Right atrium auricular region (tissue), 2 donors: ENCODE measurements at regions not wholly inside any gene's neighbourhood (a gene's known extent, or its start where the extent isn't known, plus 50 kb on each side); places are given as distances from the start of the nearest gene placed in this dataset.

Source experiments
- DNase-seq: peaks from one replicate; pipeline ENCODE4 v3.0.0-alpha.2; 2019; ENCODE audit warnings: low spot score
- H3K27ac ChIP-seq, 2 donors: fragments of 200-600 bp; sonication (generic); 1 replicate in 1 of 2; 2 replicates in 1 of 2; pipeline ENCODE4 v1.5.1; 2016 to 2019
- H3K27me3 ChIP-seq, 2 donors: fragments of 200-600 bp; sonication (generic); one replicate each; pipeline versions ENCODE4 v1.5.1 to v1.6.0; 2017 to 2019
- H3K36me3 ChIP-seq: fragments of 200-600 bp; sonication (generic); one replicate; pipeline ENCODE4 v1.5.1; 2016
- H3K4me1 ChIP-seq, 2 donors: fragments of 200-600 bp; sonication (generic); one replicate each; pipeline versions ENCODE4 v1.5.1 to v1.6.0; 2017 to 2019
- H3K4me3 ChIP-seq, 2 donors: fragments of 200-600 bp; sonication (generic); 1 replicate in 1 of 2; 2 replicates in 1 of 2; pipeline ENCODE4 v1.5.1; 2017 to 2019; ENCODE audit warnings: mild to moderate bottlenecking in 1 of 2, moderate library complexity in 1 of 2
- H3K9me3 ChIP-seq, 2 donors: fragments of 200-600 bp; sonication (generic); one replicate each; pipeline ENCODE4 v1.5.1; 2019
- CTCF ChIP-seq, 2 donors: fragments of 200-600 bp; sonication (generic); IDR thresholded peaks; one replicate each; pipeline ENCODE4 v1.5.1; 2019; ENCODE audit warnings: antibody characterized with exemption in 2 of 2

GRCh38 chr18:55152801-55153200 lies 193.5 kb upstream of the CCDC68 start:
- TF ChIP-seq CTCF (IDR thresholded peaks at IDR 0.05) = no peak
- H3K36me3 ChIP-seq = no peaks in the 10 kb centered on the region

GRCh38 chr18:55149994-55150393 lies 190.7 kb upstream of the CCDC68 start:
- H3K9me3 ChIP-seq = no peaks in the 10 kb centered on the region
- no peak for DNase-seq
- H3K27ac ChIP-seq = no peak overlapping the region
- H3K4me3 ChIP-seq = no peak overlapping the region
- H3K27me3 ChIP-seq = no peaks in the 10 kb centered on the region
- H3K36me3 ChIP-seq = no peaks in the 10 kb centered on the region
- TF ChIP-seq CTCF (IDR thresholded peaks at IDR 0.05) = no peak
- no peaks in the 10 kb centered on the region for H3K4me1 ChIP-seq

More at GRCh38 chr18:55152801-55153200, 193.5 kb upstream of the CCDC68 start:
- DNase-seq = no peak
- Histone ChIP-seq H3K27ac (no peak overlapping the region), H3K27me3 (no peaks in the 10 kb centered on the region), H3K4me1 (no peaks in the 10 kb centered on the region), H3K9me3 (no peaks in the 10 kb centered on the region), H3K4me3 (no peak overlapping the region)

GRCh38 chr18:55147791-55148190 lies 188.5 kb upstream of the CCDC68 start:
- Histone ChIP-seq H3K36me3 (no peaks in the 10 kb centered on the region), H3K4me3 (no peak overlapping the region), H3K27ac (no peak overlapping the region), H3K27me3 (no peaks in the 10 kb centered on the region), H3K4me1 (no peaks in the 10 kb centered on the region), H3K9me3 (no peaks in the 10 kb centered on the region)
- DNase-seq = no peak
- no peak for TF ChIP-seq CTCF (IDR thresholded peaks at IDR 0.05)

- no peak overlapping the region for H3K27ac ChIP-seq
- no peak overlapping the region for H3K4me3 ChIP-seq
- no peaks in the 10 kb centered on the region for H3K36me3 ChIP-seq
- no peak for DNase-seq
- TF ChIP-seq CTCF (IDR thresholded peaks at IDR 0.05) = no peak
- no peaks in the 10 kb centered on the region for H3K27me3 ChIP-seq
- no peaks in the 10 kb centered on the region for H3K9me3 ChIP-seq
- H3K4me1 ChIP-seq = no peaks in the 10 kb centered on the region
Measured at GRCh38 chr18:55144193-55144930, 185.1 kb upstream of the CCDC68 start.

GRCh38 chr18:55142410-55142809 lies 183.1 kb upstream of the CCDC68 start:
- Histone ChIP-seq H3K27ac (no peak overlapping the region), H3K4me1 (no peaks in the 10 kb centered on the region)
- no peak for DNase-seq

More at GRCh38 chr18:55142410-55142809, 183.1 kb upstream of the CCDC68 start:
- H3K27me3 ChIP-seq = no peaks in the 10 kb centered on the region
- no peaks in the 10 kb centered on the region for H3K9me3 ChIP-seq
- no peaks in the 10 kb centered on the region for H3K36me3 ChIP-seq
- no peak overlapping the region for H3K4me3 ChIP-seq
- TF ChIP-seq CTCF (IDR thresholded peaks at IDR 0.05) = no peak
